ENCODE measurements at regions not wholly inside any gene's neighbourhood (a gene's known extent, or its start where the extent isn't known, plus 50 kb on each side); places are given as distances from the start of the nearest gene placed in this dataset.

GRCh38 chr3:167886690-167887089 lies 151.2 kb downstream of the SERPINI1 start:
- Mint-ChIP-seq H3K4me3 (no peak overlapping the region), H3K4me1 (peaks cover 0 to 4% of the 10 kb centered on the region in 2 experiments; a peak in 1 of 4 replicates), H3K27me3 (ENCODE audit: low read depth) (no peaks in the 10 kb centered on the region), H3K27ac (no peak overlapping the region), H3K9me3 (no peaks in the 10 kb centered on the region), H3K36me3 (ENCODE audit: insufficient read depth in 1 of 3, low read depth in 3 of 3) (no peaks in the 10 kb centered on the region)
- Histone ChIP-seq H2AK5ac (ENCODE audit: insufficient read length, low read length) (no peak overlapping the region), H2BK120ac (ENCODE audit: low read depth, low read length, poor library complexity, severe bottlenecking) (no peak overlapping the region), H2AFZ (ENCODE audit: low read length) (no peak overlapping the region), H3K4ac (ENCODE audit: low read depth, low read length) (no peak overlapping the region), H4K20me1 (ENCODE audit: control insufficient read depth, insufficient read depth, insufficient read length) (no peaks in the 10 kb centered on the region), H3K4me1 (ENCODE audit: insufficient read depth, low read length) (no peaks in the 10 kb centered on the region), H3K56ac (ENCODE audit: insufficient read length, low read depth, low read length) (no peak overlapping the region), H3K27me3 (ENCODE audit: insufficient read depth, low read length) (no peaks in the 10 kb centered on the region), H3K14ac (ENCODE audit: insufficient read depth, low read length) (no peak overlapping the region), H2BK12ac (ENCODE audit: insufficient read length, low read depth, low read length) (no peak overlapping the region), H2BK5ac (ENCODE audit: insufficient read length, low read length) (no peak overlapping the region), H4K91ac (ENCODE audit: insufficient read length, low read depth, low read length) (no peak overlapping the region), H3K79me1 (ENCODE audit: insufficient read depth, low read depth, low read length, poor library complexity, severe bottlenecking) (no peaks in the 10 kb centered on the region), H3K9me3 (ENCODE audit: control insufficient read depth, low read depth, low read length) (no peaks in the 10 kb centered on the region), H3K23ac (ENCODE audit: insufficient read length, low read depth, low read length) (no peak overlapping the region), H3K18ac (ENCODE audit: insufficient read length, low read depth, low read length) (no peak overlapping the region), H2BK15ac (ENCODE audit: low read depth, low read length) (no peak overlapping the region), H3T11ph (ENCODE audit: low read length) (no peak overlapping the region), H3K23me2 (ENCODE audit: insufficient read length, low read depth, low read length, poor library complexity, severe bottlenecking) (no peaks in the 10 kb centered on the region), H2BK20ac (ENCODE audit: low read depth, low read length, poor library complexity, severe bottlenecking) (no peak overlapping the region), H4K8ac (replicated peaks; ENCODE audit: insufficient read length, low read depth, low read length) (no peak overlapping the region), H3K9ac (ENCODE audit: extremely low read depth, insufficient read length, low read length) (no peak overlapping the region), H3K79me2 (ENCODE audit: insufficient read depth, low read length) (no peaks in the 10 kb centered on the region), H4K5ac (ENCODE audit: insufficient read length, low read depth, low read length) (no peak overlapping the region), H3K27ac (ENCODE audit: insufficient read length, low read depth, low read length) (no peak overlapping the region), H3K4me2 (ENCODE audit: insufficient read depth, insufficient read length, low read length) (no peak overlapping the region)
- TF ChIP-seq, protein P1, sequence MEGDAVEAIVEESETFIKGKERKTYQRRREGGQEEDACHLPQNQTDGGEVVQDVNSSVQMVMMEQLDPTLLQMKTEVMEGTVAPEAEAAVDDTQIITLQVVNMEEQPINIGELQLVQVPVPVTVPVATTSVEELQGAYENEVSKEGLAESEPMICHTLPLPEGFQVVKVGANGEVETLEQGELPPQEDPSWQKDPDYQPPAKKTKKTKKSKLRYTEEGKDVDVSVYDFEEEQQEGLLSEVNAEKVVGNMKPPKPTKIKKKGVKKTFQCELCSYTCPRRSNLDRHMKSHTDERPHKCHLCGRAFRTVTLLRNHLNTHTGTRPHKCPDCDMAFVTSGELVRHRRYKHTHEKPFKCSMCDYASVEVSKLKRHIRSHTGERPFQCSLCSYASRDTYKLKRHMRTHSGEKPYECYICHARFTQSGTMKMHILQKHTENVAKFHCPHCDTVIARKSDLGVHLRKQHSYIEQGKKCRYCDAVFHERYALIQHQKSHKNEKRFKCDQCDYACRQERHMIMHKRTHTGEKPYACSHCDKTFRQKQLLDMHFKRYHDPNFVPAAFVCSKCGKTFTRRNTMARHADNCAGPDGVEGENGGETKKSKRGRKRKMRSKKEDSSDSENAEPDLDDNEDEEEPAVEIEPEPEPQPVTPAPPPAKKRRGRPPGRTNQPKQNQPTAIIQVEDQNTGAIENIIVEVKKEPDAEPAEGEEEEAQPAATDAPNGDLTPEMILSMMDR (conservative IDR thresholded peaks at IDR 0.05), result no peak
- no CpG with 5 or more reads among the region's 2 CpGs for WGBS (ENCODE audit: extremely low coverage, insufficient read length, low lambda C conversion rate)
- DNase-seq, result no peak

Data from H9 (cell line).